GM18502 (cell line): ENCODE measurements at regions not wholly inside any gene's neighbourhood (a gene's known extent, or its start where the extent isn't known, plus 50 kb on each side); places are given as distances from the start of the nearest gene placed in this dataset.
A peak's percentile ranks its signal among the peaks of the same experiment; 100 is the strongest.

Experiments used
- ATAC-seq: cut with Tn5 transposase; IDR thresholded peaks from one replicate; pipeline ENCODE4 v1.9.1; 2021; ENCODE audit warnings: mild to moderate bottlenecking; ENCODE audit not compliant: unreplicated experiment, poor library complexity

GRCh38 chr10:76667408-76668370, 969.9 kb downstream of the KCNMA1 start:
- no peak for ATAC-seq

GRCh38 chr10:76666891-76667290, 970.7 kb downstream of the KCNMA1 start:
- no peak for ATAC-seq

DNA sequence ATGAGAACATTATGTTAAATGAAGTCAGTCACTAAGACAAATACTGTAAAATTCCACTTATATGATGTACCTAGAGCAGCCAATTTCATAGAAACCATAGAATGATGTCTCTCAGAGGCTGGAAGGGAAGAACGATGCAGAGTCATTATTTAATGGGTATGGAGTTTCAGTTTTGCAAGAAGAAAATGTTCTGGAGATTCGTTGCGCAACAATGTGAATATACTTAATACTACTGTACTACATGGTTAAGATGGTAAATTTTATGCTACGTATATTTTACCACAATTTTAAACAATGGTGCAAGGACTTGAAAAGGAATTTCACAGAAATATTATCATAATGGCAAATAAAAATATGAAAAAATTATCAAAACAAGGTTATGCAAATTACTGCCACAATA, 972.6 kb downstream of the KCNMA1 start:
- ATAC-seq, result no peak

- ATAC-seq, result no peak
These were observed 980.1 kb downstream of the KCNMA1 start for GRCh38 chr10:76657337-76658012.

- ATAC-seq, result no peak
These were observed 986.5 kb downstream of the KCNMA1 start for GRCh38 chr10:76651154-76651553.

GRCh38 chr10:76649723-76650127, 987.9 kb downstream of the KCNMA1 start:
- ATAC-seq, result no peak

DNA sequence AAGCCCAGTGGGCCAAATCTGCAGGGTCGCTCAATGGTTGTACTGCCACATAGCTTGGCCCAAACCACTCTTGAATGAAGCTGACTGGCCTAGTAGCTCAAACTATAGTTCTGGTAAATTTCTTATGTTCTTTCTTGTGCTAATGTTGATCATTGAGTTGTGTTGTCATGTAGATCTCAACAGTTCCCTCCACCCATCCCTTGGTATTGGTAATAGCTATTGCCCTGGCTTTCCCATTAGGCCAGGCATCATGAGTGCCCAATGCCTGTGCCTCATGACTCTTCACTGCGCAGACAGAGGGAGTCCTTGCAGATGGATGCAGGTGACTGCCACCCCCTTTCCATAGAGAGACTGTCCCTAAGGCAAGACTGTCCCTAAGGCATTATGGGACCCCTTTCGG, 988.4 kb downstream of the KCNMA1 start:
- no peak for ATAC-seq

DNA sequence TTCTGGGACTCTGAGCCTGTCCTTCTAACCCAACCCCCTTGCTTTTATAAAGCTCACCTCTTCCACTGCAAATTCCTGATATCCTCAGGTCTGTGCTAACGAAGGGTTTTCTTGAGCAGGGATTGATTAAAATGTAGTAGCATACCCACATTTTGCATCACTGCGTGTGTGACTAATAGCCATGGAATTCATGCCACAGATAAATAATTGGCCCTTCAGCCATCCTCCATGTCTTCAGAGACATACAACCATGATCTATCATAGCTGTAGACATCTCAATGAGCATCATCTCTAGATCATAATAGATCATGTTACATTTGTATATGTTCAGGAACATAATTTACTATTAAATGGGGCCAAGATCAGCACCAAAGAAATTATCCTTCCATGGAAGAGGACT, 990.3 kb downstream of the KCNMA1 start:
- ATAC-seq, result no peak

GRCh38 chr10:76645341-76645740, 992.3 kb downstream of the KCNMA1 start:
- no peak for ATAC-seq

DNA sequence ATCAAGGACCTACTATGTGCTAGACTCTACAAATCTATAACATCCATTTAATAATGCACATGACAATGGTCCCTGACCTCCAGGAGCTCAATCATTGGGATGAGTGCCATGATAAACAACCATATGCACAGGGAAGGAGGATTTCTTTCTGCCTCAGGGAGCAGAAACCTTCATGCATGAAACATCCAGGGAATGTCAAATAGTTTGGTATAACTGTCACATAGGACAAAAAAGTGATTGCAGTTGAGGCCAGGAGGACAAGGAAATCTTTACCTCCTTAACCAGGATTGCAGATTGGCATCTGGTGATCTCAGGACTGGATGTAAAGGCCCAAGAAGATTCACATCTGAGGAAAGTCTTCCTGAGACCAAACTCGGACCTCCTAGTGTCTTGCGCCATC, 993.1 kb downstream of the KCNMA1 start:
- no peak for ATAC-seq

DNA sequence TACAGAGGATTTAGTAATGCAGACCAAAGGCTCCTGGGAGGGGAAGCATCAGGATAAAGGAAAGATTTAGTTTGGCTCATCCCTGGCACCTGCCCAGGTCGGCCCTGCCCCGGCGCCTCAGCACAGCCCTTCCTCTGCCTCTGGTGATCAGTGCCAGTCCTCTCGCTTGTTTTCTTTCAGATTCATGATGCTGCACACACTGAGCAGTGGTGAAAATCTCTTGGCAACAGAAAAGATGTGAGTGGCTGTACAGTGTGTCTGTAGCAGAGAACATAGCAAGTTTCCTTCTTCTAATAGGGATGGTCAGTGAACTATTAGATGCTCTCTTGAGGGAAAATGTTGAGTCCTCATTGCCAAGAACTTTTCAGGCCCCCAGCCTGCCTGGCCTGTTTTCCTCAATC, 994.1 kb downstream of the KCNMA1 start:
- no peak for ATAC-seq

DNA sequence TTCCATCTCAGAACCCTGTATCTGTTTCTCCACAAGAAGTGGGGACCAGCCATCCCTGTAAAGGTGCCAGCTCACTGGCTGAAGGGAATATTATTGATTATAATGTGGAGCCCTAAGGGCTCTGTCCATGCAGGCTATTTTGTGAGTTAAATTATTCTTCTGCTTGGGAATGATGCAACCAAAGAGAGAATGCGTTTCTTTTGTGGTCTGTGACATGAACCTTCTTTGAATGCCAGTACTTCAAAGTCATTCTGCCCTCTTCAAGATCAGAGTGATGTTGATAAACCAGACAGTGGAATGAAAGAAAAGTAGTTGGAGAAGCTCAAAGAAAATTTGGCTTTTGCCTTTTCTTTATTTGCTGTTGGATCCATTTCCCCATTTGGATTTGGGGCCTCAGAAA, 995.2 kb downstream of the KCNMA1 start:
- no peak for ATAC-seq

- no peak for ATAC-seq
These were observed 996.4 kb downstream of the KCNMA1 start for GRCh38 chr10:76641215-76641614.

DNA sequence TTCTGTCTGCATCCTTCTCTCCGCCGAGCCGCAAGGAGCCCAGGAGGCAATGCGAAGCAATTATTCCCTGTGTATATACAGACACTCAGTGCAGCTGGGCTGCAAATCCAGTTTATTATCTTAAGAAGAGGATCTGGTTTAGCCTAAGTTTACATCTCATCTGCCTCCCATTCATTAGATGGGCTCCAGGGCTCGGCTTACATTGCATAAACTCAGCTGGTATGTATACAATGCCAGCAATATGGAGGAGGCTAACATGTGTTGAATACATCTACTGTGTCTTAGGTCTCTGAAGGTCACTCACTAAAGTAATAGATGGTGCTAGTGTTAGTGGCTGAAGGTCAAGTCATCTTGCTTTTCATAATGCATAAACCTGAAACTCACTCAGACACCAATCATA, 996.8 kb downstream of the KCNMA1 start:
- no peak for ATAC-seq

DNA sequence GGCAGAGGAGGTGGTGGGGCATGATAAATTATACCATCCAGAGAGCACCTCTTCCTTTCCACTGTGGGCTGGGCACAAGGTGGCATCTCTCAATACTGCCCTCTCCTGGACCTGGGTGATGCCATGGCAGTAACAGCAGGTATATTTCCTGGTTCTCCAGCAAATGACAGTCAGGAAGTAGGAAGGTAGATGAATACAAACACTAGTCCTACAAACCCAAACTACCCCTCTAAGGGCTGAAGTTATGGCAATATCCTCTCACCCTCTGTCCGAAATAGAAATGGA, 1004.9 kb downstream of the KCNMA1 start:
- peak; percentile 52 for ATAC-seq

GRCh38 chr10:76631884-76632766, 1005.5 kb downstream of the KCNMA1 start:
- no peak for ATAC-seq

DNA sequence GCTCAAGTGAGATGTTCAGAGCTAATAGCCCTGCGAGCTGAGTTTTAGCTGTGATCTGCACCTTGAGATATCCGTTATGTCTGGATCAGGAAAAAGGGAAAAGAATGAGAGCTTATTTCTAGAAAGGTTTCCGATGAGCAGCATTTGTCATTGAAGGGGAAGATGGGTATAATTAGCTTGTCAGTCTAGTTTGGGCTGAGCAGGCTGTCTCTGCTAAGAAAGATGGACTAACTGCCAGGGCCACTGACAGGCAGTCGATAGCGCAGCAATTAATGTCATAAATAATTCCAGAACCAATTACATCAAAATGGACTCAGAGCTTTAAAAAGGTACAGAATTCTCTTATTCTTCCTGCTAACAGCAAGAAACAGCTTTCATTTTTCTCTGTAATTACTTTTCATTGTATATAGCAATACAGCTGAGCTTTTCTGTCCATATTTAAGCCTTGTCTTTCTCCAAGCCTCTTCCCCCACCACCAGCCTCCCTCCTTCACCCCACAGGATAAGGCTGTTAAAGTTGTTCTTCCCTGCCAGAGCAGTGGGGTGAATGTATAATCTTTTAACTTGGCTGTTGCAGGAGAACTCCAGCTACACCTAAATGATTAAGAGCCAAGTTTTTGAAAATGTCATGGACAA, 1006.5 kb downstream of the KCNMA1 start:
- no peak for ATAC-seq

DNA sequence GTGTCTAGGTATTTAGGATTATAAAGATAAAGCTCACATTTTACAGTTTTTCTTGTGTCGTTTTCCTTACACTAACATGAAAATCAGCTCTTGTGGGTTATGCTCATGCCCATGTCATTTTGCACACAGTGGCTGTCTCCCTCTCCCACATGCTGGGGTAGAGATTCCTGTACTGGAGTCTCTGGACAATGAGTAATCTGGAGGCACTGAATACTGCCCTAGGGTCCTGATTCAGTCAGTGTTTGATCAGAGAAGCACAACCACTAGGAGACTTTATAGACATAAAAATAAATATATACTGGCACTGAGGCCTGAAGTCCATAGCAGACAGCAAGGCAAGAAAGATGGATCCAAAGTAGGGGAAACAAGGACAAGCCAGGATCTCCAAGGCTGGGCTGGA, 1008.8 kb downstream of the KCNMA1 start:
- ATAC-seq, result no peak

DNA sequence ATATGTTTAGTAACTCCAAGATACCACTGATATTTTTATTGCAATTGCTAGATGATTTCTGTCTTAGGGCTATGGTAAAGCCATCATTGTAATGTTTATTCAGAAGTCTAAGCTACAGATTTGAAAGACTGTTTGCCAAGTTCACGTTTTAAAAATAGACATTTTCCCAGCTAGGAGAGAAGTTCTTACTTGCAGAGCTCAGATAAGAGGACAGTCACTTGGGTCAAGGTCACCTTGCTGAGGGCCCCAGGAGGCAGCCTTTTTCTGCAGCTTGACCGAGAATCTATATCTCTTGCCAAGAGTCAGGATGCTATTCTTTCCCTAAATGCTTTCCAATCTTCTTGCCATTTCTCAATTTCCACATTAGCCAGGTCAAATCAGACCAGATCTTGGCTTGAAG, 1011.2 kb downstream of the KCNMA1 start:
- ATAC-seq, result no peak

- ATAC-seq, result peak; percentile 94
These were observed 1013.1 kb downstream of the KCNMA1 start for GRCh38 chr10:76624470-76624869.
